HCT116 (cell line): ENCODE measurements at regions not wholly inside any gene's neighbourhood (a gene's known extent, or its start where the extent isn't known, plus 50 kb on each side); places are given as distances from the start of the nearest gene placed in this dataset.

Source experiments
- ATAC-seq: fragments of 200-7000 bp; cut with Tn5 transposase; 2 replicates; pipeline ENCODE4 v1.9.1; 2020; ENCODE audit warnings: mild to moderate bottlenecking, moderate library complexity
- BruUV-seq: library from RNA; stranded (reverse); fragments of 400-500 nt; replicated peaks from 2 replicates; lab custom pipeline; 2021; lab: Mats Ljungman, UMichigan
- CTCF ChIA-PET: fragments of 300-600 bp; sonication (Branson Sonifier 250); formaldehyde crosslinking; loops from one replicate; lab custom pipeline; 2021; ENCODE audit warnings: antibody characterized with exemption; lab: Charles Lee
- POLR2A ChIA-PET: fragments of 300-600, 350-600 bp; sonication (Branson Sonifier 250); formaldehyde crosslinking; loops from one replicate; lab custom pipeline; 2021; ENCODE audit warnings: antibody characterized with exemption; lab: Charles Lee
- RAD21 ChIA-PET, 2 experiments: fragments of 300-600 bp; sonication (Branson Sonifier 250); formaldehyde crosslinking; loops; one replicate each; lab custom pipeline; 2023; ENCODE audit warnings: low total read pairs in 2 of 2; ENCODE audit not compliant: uncharacterized antibody in 2 of 2, unreplicated experiment in 2 of 2, low non-redundant PET in 1 of 2; lab: Charles Lee
- DNase-seq: peaks from one replicate; pipeline ENCODE4 v3.0.0-alpha.2; 2010; ENCODE audit warnings: low read depth, low spot score
- H2AFZ ChIP-seq: fragments of 200-600 bp; shearing (Covaris generic), sonication (generic); 2 replicates; pipeline ENCODE4 v1.6.1; 2017; ENCODE audit warnings: low read depth, mixed run types, mixed read lengths, antibody characterized with exemption, low read length; ENCODE audit not compliant: poor library complexity, severe bottlenecking
- H3K27ac ChIP-seq: 2 replicates; pipeline ENCODE4 v1.5.1; 2012; ENCODE audit warnings: low read depth, low read length
- H3K27me3 ChIP-seq: fragments of 200-600 bp; sonication (generic); 2 replicates; pipeline ENCODE4 v1.6.1; 2016; ENCODE audit warnings: mixed run types, low read length, mixed read lengths; ENCODE audit not compliant: insufficient read depth
- H3K36me3 ChIP-seq, 2 experiments: fragments of 200-500 bp in 1 of 2; fragments of 200-600 bp in 1 of 2; sonication (Bioruptor generic) in 1 of 2; sonication (generic) in 1 of 2; 2 replicates each; pipeline versions ENCODE4 v1.5.1 to v1.6.1; 2014 to 2016; ENCODE audit warnings: low read length in 2 of 2, inconsistent platforms in 1 of 2, mixed read lengths in 1 of 2, mixed run types in 1 of 2; ENCODE audit not compliant: insufficient read depth in 2 of 2, control insufficient read depth in 1 of 2
- H3K4me1 ChIP-seq, 2 experiments: fragments of 200-600 bp in 1 of 2; sonication (generic) in 1 of 2; 2 replicates each; pipeline versions ENCODE4 v1.5.1 to v1.6.1; 2012 to 2017; ENCODE audit warnings: low read length in 2 of 2, inconsistent platforms in 1 of 2, mild to moderate bottlenecking in 1 of 2, mixed read lengths in 1 of 2, mixed run types in 1 of 2, moderate library complexity in 1 of 2; ENCODE audit not compliant: insufficient read depth in 2 of 2, control insufficient read depth in 1 of 2
- H3K4me2 ChIP-seq: fragments of 200-600 bp; sonication (generic); 2 replicates; pipeline ENCODE4 v1.6.1; 2017; ENCODE audit warnings: mixed run types, low read length, mixed read lengths
- H3K4me3 ChIP-seq, 2 experiments: fragments of 200-600 bp in 1 of 2; sonication (generic) in 1 of 2; replicated peaks in 1 of 2; 2 replicates each; pipeline ENCODE4 v1.5.1; 2011 to 2016; ENCODE audit warnings: low read length in 2 of 2, control low read depth in 1 of 2, low read depth in 1 of 2, mild to moderate bottlenecking in 1 of 2, mixed read lengths in 1 of 2, mixed run types in 1 of 2
- H3K79me2 ChIP-seq: fragments of 200-600 bp; sonication (generic); 2 replicates; pipeline ENCODE4 v1.6.1; 2017; ENCODE audit warnings: mild to moderate bottlenecking, mixed run types, low read length, moderate library complexity, mixed read lengths; ENCODE audit not compliant: insufficient read depth
- H3K9ac ChIP-seq: fragments of 200-600 bp; sonication (generic); 2 replicates; pipeline ENCODE4 v1.6.1; 2016; ENCODE audit warnings: low read length, mixed read lengths
- H3K9me2 ChIP-seq: fragments of 200-600 bp; sonication (generic), shearing (Covaris generic); 2 replicates; pipeline ENCODE4 v1.6.1; 2017; ENCODE audit warnings: mixed run types, mild to moderate bottlenecking, moderate library complexity; ENCODE audit not compliant: insufficient read depth
- H3K9me3 ChIP-seq, 2 experiments: fragments of 200-500 bp in 1 of 2; fragments of 200-600 bp in 1 of 2; sonication (Bioruptor generic) in 1 of 2; sonication (generic) in 1 of 2; 2 replicates each; pipeline ENCODE4 v1.6.1; 2014 to 2017; ENCODE audit warnings: low read length in 2 of 2, mixed read lengths in 2 of 2, inconsistent platforms in 1 of 2, low read depth in 1 of 2, mild to moderate bottlenecking in 1 of 2, mixed run types in 1 of 2, moderate library complexity in 1 of 2; ENCODE audit not compliant: control insufficient read depth in 1 of 2, insufficient read depth in 1 of 2
- H4K20me1 ChIP-seq: fragments of 200-600 bp; sonication (generic), shearing (Covaris generic); 2 replicates; pipeline ENCODE4 v1.6.1; 2017; ENCODE audit warnings: mixed run types, mild to moderate bottlenecking, moderate library complexity; ENCODE audit not compliant: insufficient read depth
- ATF3 ChIP-seq: IDR thresholded peaks from 2 replicates; pipeline ENCODE4 v1.6.1; 2012
- CBX3 ChIP-seq: IDR thresholded peaks from 2 replicates; pipeline ENCODE4 v1.6.1; 2012; ENCODE audit warnings: low read depth
- ELF1 ChIP-seq: IDR thresholded peaks from 2 replicates; pipeline ENCODE4 v1.6.1; 2012; ENCODE audit warnings: low read depth, borderline replicate concordance
- EZH2phosphoT487 ChIP-seq: fragments of 200-600 bp; IDR thresholded peaks from 2 replicates; pipeline ENCODE4 v1.6.1; 2018; ENCODE audit warnings: antibody characterized with exemption, borderline replicate concordance
- FOSL1 ChIP-seq: IDR thresholded peaks from 2 replicates; pipeline ENCODE4 v1.6.1; 2012; ENCODE audit warnings: low read depth
- MAX ChIP-seq: IDR thresholded peaks from 2 replicates; pipeline ENCODE4 v1.6.1; 2012
- POLR2A ChIP-seq: IDR thresholded peaks from 2 replicates; pipeline ENCODE4 v1.7.0; 2011; ENCODE audit warnings: borderline replicate concordance; ENCODE audit not compliant: insufficient read depth, insufficient read length; ENCODE audit errors: extremely low read depth
- REST ChIP-seq: IDR thresholded peaks from 2 replicates; pipeline ENCODE4 v1.6.1; 2012; ENCODE audit warnings: low read depth
- SRF ChIP-seq: IDR thresholded peaks from 2 replicates; pipeline ENCODE4 v1.6.1; 2012; ENCODE audit warnings: low read depth
- TCF7L2 ChIP-seq: IDR thresholded peaks from 2 replicates; pipeline ENCODE4 v1.7.0; 2011; ENCODE audit warnings: borderline replicate concordance, inconsistent platforms; ENCODE audit not compliant: insufficient read depth, insufficient read length; ENCODE audit errors: extremely low read depth
- YY1 ChIP-seq: IDR thresholded peaks from 2 replicates; pipeline ENCODE4 v1.6.1; 2011; ENCODE audit warnings: low read length, low read depth, moderate library complexity, mild to moderate bottlenecking; ENCODE audit not compliant: insufficient replicate concordance; ENCODE audit errors: extremely low read depth
- ZBTB33 ChIP-seq: IDR thresholded peaks from 2 replicates; pipeline ENCODE4 v1.6.1; 2011; ENCODE audit warnings: mild to moderate bottlenecking, low read length, moderate library complexity; ENCODE audit not compliant: insufficient replicate concordance; ENCODE audit errors: extremely low read depth
- ZNF274 ChIP-seq: fragments of 200-500 bp; sonication (Bioruptor generic); IDR thresholded peaks from 2 replicates; pipeline ENCODE4 v1.6.1; 2014; ENCODE audit warnings: mild to moderate bottlenecking, low read depth, low read length, inconsistent platforms
- intact Hi-C: fragments of 100-400 bp; cut with micrococcal nuclease; formaldehyde crosslinking; loops from 2 replicates; pipeline ENCODE4 v1.10.0; 2022

- TF ChIP-seq ATF3 (no peak), SRF (no peak), POLR2A (no peak), MAX (no peak), ELF1 (no peak), REST (no peak), EZH2phosphoT487 (no peak), CBX3 (no peak), ZNF274 (no peak), FOSL1 (no peak), TCF7L2 (no peak), YY1 (no peak), ZBTB33 (no peak)
- no TSS peak for BruUV-seq
Measured at GRCh38 chr9:73451003-73451402, 299.3 kb downstream of the ANXA1 start.

More at GRCh38 chr9:73451003-73451402, 299.3 kb downstream of the ANXA1 start:
- Histone ChIP-seq H3K9me3 (no peaks in the 10 kb centered on the region), H3K4me1 (no peaks in the 10 kb centered on the region), H2AFZ (no peak overlapping the region), H4K20me1 (no peaks in the 10 kb centered on the region), H3K9ac (no peak overlapping the region), H3K9me2 (no peaks in the 10 kb centered on the region), H3K79me2 (no peaks in the 10 kb centered on the region), H3K27me3 (peaks cover 6% of the 10 kb centered on the region; the same call in 1 of the 2 replicates), H3K4me3 (no peak overlapping the region), H3K27ac (no peak overlapping the region), H3K36me3 (no peaks in the 10 kb centered on the region), H3K4me2 (no peak overlapping the region)
- ChIA-PET CTCF (no interaction called here), RAD21 (no interaction called here), POLR2A (no interaction called here)
- DNase-seq, result no peak
- intact Hi-C loops, result no loop called here
- ATAC-seq, result no peak
